ENCODE measurements at regions not wholly inside any gene's neighbourhood (a gene's known extent, or its start where the extent isn't known, plus 50 kb on each side); places are given as distances from the start of the nearest gene placed in this dataset.

DNA sequence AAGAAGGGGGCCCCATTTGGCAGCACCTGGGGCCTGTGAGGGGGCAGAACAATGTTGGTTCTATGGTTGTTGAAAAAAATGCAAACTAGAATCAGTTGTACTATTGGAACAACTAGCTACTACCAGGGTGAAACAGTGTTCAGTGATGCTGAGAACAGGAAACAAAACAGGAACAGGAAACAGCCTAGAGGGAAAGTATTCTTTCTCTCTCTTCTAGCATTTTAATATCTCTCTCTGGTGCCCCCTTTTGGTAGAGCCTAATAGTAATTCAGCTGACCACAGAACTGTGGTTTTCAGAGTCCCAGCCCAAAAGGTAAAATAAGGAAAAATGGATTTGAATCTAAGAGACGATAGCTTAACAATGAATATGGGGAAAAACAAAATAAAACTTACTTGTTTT is 138.0 kb upstream of the KCNN2 start:
- DNase-seq (ENCODE audit: low read depth in 4 of 4, low spot score in 3 of 4): no peak

DNA sequence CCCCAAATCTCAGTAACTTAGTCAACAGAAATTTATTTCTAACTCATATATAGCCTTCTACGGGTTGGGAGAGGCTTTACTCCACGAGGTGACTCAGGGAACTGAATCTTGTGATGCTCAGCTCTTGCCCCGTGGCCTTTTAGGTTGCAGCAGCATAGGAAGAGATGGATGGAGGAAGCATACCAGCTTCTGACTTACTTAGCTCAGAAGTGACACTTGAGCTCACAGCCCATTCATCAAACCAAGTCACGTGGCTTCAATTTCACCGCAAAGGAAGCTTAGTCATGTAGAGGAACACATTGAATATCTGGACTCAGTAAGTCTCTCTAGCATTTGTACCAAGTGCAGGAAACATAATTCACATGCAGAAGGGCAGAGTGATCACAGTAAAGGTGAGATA is 124.1 kb upstream of the KCNN2 start:
- DNase-seq (ENCODE audit: low read depth in 4 of 4, low spot score in 3 of 4): no peak

DNA sequence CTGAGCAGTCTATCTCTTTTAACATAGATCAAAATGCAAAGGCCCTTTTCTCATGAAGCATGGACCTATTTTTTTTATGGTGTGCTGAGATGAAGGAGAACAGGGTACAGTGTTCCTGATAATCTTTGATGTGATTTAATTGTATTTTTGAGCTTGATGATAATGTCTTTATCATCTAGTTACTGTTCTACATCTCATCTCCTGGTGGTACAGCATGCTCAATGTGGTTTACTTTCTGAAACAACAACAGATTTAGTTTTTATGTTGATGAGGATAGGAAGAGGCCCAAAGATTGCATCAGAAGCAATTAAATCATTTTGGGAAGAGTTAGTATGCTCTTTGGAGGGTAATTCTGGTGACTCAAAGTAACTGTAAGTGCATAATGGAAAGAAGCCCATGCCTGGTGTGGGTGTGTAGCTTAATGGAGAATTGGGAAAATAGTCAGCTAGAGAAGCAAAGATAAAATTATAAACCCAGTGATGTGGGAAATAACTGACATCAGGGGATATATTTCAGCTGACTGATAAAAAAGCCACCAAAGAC is 123.0 kb upstream of the KCNN2 start:
- DNase-seq (ENCODE audit: low read depth in 4 of 4, low spot score in 3 of 4): no peak

DNA sequence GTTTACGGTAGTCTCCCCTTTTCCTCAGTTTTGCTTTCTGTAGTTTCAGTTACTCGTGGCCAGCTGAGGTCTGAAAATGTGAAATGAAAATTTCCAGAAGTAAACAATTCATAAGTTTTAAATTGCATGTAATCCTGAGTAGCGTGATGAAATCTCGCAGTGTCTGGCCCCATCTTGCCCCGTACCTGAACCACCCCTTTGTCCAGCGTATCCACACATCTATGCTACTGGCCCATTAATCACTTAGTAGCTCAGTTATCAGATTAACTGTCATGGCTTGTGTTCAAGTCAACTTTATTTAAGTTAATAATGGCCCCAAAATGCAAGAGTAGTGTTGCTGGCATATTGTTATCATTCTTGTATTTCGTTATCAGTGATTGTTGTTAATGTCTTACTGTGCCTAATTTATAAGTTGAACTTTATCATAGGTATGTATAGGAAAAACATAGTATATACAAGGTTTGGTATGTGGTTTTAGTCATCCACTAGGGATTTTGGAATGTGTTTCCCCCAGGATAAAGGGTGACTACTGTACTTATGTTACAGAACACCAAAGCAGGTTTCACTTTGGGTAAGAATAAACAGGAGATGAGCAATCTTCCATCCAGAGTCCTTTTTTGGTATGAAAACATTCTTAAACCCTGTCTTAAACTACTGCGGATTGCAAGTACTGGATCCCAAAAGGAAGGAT is 118.4 kb upstream of the KCNN2 start:
- no peak for DNase-seq (ENCODE audit: low read depth in 4 of 4, low spot score in 3 of 4)

DNA sequence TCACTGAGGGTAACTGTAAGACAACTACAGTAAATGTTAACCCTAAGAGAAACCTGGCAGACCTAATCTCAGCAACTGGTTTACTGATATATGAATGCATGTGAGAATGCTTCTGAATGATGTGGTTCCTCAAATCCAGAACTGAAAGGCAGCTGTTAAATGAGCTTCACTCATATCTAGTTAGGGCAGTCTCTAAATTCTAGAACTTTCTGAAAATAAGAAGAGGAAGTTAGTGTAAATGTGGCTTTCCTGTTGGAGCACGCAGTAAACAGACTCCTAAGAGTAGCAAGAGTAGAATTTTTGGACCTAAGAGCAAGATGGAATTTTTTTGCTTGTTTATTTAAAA is 117.9 kb upstream of the KCNN2 start:
- DNase-seq (ENCODE audit: low read depth in 4 of 4, low spot score in 3 of 4): no peak

DNA sequence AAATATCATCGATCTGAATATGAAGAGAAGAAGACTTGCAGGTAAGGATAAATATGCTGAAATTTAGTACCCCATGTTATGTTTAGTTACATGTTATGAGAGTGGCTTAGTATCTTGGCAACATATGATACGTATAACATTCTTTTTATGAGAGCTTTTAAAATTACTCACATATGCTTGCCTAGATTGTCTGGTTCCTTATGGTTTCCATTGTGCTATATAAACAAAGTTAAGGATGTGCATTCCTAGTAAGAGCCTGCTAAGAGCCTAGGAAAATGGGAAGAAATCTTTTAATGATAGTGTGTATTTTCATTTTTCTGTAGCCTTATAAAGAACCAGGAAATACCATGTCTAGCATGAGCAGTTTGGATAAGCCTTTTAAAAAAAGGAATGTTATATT is 112.0 kb upstream of the KCNN2 start:
- DNase-seq (ENCODE audit: low read depth in 4 of 4, low spot score in 3 of 4): peak in 1 of 4 donors; percentile 14

DNA sequence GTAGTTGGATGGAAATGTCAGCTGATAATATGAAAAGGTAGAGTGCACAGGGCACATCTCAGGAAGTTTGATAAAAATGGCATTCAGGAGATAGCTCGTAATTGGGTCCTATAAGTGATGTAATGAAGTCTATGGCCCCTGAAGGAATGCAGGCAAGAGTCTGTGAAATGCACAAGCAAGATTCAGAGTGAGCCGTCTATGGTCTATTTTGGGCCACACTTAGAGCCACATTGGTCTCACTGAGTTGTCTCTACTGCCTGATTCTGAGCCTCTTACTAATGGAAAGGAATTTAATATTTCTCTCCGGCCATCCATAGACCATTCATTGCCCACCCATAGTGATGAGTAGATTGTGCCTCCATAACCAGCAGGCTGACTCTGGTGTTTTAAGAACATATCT is 111.3 kb upstream of the KCNN2 start:
- no peak for DNase-seq (ENCODE audit: low read depth in 4 of 4, low spot score in 3 of 4)

DNA sequence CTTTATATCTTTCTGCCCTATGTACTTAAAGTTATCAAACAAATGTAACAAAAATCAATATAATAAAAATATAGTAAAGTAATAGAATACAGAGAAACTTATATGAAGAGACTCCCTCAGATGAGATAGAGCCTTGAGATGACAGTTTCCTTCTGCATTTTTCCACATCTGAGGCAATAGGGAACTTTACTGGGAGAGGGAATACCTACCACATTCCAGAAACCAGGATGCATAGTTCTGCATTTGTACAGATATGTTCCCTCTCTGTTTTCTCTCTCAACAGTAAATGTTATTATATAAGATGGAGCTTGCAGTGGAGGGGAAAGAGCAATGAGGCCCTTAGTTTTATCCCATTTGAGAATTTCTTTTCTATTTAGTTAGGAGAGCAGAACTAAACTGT is 109.6 kb upstream of the KCNN2 start:
- no peak for DNase-seq (ENCODE audit: low read depth in 4 of 4, low spot score in 3 of 4)

DNA sequence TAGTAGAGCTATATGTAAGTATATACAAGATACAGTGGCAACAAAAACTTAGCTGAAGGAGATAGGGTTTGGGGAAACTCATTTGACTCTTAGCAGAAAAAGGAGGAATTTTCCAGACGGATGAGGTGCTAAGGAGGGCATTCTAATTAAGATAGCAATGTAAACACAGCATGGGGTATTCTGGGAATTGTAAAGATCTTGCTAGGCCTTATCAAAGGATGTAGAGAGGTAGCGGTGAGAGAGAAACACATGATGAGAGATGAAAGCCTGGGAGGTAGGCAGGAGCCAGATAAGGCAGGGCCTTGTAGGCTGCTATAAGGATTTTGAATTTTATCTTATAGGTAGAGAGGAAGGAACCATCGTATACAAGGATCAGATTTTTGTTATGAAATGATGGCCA is 106.6 kb upstream of the KCNN2 start:
- no peak for DNase-seq (ENCODE audit: low read depth in 4 of 4, low spot score in 3 of 4)

DNA sequence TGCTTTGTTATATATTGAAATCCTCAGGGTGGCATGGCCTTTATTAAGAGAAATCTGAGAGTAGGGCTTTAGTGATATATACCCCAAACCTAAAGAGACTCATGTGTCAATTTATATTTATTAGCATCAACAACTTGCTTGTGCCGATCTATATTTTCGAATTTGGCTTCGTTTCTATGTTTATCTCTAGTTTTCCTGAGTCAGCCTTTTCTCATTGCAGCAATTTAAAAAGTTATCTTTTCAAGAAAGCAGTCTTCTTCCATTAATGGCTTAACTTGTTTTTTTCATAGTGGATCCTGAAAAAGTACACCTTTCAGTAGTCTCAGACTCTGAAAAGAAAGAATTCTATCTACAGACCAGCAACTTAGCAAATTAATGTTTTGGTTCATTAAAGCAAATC is 99.9 kb upstream of the KCNN2 start:
- DNase-seq (ENCODE audit: low read depth in 4 of 4, low spot score in 3 of 4): no peak

DNA sequence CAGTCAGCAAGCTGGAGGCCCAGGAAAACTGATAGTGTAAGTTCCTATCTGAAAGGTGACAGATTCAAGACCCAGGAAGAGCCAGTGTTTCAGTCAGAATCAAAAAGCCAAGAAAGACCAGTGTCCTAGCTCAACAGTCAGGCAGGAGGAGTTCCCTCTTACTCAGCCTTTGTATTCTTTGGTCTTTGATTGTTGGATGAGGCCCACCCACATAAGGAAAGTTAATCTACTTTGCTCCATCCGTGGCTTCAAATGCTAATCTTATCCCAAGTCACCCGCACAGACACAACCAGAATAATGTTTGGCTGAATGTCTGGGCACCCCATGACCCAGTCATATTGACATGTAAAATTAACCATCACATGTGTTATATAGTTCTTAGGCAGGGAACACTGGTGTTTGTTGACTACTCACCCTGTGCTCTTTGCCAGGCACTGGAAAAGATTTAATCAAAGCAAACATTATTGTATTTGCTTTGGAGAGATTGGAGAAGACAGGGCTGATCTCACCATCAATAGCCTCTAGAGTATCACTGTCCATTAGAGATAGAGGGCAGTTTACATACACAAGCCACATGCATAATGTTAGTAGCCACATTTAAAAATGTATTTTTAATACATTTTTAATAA is 96.3 kb upstream of the KCNN2 start:
- DNase-seq (ENCODE audit: low read depth in 4 of 4, low spot score in 3 of 4): no peak

DNA sequence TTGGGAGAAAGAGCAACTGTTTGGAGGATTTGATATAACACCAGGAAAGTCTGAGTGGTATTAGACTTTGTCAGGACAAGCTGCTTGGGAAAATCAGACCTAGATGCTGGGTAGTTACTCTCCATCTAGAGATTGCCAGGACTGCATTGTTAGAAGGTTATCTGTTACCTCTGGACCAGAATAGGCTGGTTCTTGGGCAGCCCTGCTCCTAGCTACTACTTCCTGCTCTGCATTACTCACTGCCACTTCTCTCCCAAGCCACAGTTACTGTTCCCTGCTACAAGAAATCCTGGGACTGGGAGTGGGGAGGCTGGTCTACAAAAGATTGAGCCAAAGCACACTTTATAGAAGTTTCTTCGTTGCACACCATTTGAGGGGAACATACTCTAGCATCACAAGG is 95.5 kb upstream of the KCNN2 start:
- DNase-seq (ENCODE audit: low read depth in 4 of 4, low spot score in 3 of 4): no peak

DNA sequence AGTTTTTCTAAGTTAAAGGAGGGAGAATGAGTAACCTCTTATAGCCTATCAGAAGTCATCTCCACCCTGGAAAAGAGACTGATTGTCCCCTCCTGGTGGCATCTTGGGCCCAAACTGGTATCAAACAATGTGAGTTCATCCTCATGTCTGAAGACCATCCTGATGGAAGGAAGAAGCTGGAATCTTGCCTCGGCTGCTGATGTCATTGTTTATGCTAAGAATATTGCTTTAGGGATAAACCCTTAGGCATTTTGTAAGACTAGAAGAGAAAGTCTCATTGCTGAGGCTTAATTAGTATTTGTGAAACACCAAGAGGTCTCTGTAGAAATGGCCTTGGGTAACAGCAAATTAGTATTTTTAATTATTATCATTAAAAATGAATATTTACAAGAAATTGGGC is 65.7 kb upstream of the KCNN2 start:
- no peak for DNase-seq (ENCODE audit: low read depth in 4 of 4, low spot score in 3 of 4)

DNA sequence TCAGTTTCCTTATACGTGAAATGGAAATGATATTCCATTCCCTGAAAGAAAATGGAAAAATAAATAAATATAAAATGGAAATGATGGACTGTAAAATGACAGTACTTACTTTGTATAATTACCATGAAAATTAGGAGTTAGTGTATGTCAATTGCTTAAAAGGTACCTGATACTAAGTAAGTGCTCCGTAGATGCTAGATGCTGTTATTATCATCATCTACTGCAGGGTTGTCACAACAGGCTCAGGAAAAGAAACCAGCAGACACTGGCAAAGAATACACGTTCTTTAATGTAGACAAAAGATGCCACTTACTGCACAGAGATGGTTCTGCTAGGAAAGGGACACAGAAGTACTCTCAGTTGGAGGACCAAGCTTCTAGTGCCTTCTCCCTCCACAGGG is 64.0 kb upstream of the KCNN2 start:
- DNase-seq (ENCODE audit: low read depth in 4 of 4, low spot score in 3 of 4): no peak

DNA sequence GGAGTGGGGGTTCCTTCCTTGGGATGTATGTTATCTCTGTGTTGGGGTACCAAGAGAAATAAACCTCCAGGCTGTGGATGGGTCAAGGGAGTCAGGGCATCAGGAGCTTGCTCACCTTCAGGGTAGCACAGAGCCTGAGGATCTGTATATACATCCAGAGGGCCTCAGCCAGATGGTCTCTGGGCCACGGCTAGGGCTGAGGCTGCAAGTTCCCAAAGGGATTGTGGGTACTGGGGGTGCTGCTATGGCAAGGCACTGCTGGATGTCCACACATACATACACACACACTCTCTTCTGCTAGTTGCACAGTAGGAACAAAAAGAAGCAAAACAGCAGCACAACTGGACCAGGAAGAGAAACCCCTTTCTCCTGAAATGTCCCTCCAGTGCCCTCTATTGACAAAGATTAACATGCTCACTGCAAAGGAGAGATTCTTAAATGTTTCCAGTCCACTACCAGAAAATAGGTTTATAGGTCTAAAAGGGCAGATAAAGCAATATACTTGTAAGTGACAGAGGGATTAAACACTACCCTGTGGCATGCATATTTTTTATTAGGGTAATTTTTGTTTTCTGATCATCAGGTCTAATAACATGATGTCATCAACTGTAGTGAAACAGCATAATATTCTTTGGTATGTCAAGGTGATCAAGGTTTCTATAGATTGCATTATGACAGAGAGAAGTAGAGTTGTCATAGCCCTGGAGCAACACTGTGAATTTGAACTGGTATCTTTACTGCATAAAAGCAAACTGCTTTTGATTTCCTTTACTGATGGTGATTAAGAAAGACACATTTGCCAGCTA is 56.3 kb upstream of the KCNN2 start:
- DNase-seq (ENCODE audit: low read depth in 4 of 4, low spot score in 3 of 4): peak in 2 of 4 donors; percentile 5 to 22

DNA sequence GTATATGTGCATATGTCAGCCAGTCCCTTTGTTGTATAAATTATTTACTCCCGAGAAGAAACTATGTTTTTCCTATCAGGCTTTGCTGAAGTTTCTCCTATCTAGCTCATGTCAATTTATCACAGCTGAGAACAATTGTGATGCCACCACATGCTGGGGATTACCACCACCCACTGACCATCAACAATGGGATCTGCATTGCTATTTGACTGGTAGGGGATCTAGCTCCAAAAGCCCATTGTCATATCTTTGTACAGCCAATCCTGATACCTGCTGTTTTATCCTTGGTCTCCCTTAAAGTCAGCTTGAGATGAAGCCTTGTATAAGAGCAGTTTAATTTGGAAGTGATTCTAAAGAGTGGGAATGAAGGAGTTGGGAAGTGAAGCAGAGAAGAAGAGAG is 53.9 kb upstream of the KCNN2 start:
- DNase-seq (ENCODE audit: low read depth in 4 of 4, low spot score in 3 of 4): no peak

DNA sequence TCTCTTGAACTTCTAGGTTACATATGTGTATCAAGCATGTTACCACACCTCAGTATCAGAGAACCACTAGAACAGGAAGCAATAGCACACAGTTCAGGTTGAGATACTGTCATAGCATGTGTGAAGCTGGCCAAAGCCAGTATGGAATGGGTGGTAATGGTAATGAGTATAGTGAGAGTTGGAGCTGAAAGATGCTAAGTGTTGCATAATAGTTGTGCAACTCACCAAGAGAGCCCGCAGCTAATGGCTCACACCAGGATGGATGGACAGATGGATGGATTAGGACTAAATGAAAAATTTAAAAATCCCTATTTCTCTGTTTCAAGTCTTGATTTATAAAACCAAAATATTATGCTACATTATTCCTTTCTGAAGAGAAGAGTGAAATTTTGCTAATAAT is 53.4 kb upstream of the KCNN2 start:
- no peak for DNase-seq (ENCODE audit: low read depth in 4 of 4, low spot score in 3 of 4)

DNA sequence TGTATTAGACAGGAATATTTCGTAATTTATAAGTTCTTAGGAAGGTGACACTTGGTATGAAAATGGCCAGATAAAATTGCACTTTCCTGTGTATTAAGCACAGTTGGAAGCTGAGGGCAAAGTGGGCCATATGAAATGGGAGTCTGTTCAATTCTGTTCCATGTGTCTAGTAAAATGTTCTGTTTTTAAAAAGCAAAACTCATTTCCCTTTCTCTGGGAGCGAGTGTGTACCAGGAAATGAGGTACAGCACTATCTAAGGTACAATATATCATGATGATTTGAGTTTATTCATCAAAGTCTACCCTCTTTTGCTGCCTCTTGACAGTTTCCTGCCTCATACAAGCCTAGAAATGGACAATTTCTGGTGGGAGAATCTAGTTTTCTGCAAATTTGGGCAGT is 51.2 kb upstream of the KCNN2 start:
- DNase-seq (ENCODE audit: low read depth in 4 of 4, low spot score in 3 of 4): no peak

DNA sequence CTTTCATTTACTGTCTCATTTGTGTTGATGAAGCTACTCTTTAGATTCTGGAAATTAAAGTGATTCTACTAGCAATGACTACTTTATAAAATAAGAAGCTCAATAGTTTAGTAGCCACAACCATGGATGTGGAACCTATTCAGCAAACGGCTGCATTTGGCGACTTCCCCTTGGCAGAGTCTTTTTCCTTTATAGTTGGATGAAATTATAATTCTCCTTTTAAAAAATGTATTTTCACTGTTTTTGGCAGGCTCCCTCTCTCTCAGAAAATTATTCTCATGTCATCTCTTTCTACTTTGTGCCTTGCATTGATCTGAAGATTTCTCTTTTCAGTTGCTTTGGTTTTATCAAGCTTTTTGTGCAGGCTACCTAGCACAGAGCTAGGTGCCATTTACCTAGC is 50.6 kb upstream of the KCNN2 start:
- no peak for DNase-seq (ENCODE audit: low read depth in 4 of 4, low spot score in 3 of 4)

DNA sequence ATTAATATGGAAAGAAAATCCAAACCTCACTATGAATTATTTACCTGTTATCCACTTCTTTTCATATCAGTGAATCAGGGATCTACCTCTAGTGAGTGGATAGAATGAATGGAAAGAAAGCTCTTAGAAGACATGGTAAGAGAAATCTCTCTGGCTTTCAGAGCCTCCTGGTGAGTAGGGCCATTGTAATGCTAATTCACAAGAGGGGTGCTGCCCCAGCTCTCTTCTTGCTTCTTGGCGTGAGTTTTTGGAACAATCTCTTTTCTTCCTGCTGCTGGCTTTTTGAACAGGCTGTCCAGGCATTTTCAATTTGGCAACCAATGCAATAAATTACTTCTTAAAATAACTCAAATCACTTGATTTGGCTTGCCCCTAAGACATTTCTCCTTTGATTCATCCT is 49.9 kb upstream of the KCNN2 start:
- no peak for DNase-seq (ENCODE audit: low read depth in 4 of 4, low spot score in 3 of 4)

All from right renal pelvis (tissue), 4 donors.